ENCODE measurements at regions not wholly inside any gene's neighbourhood (a gene's known extent, or its start where the extent isn't known, plus 50 kb on each side); places are given as distances from the start of the nearest gene placed in this dataset.

- no peak for TF ChIP-seq ZFX (IDR thresholded peaks at IDR 0.05)
- TF ChIP-seq CTCF (conservative IDR thresholded peaks at IDR 0.05): no peak
- H3K27ac ChIP-seq: no peak overlapping the region
Observed at GRCh38 chr2:19547321-19547720, 188.9 kb upstream of the OSR1 start.

DNA sequence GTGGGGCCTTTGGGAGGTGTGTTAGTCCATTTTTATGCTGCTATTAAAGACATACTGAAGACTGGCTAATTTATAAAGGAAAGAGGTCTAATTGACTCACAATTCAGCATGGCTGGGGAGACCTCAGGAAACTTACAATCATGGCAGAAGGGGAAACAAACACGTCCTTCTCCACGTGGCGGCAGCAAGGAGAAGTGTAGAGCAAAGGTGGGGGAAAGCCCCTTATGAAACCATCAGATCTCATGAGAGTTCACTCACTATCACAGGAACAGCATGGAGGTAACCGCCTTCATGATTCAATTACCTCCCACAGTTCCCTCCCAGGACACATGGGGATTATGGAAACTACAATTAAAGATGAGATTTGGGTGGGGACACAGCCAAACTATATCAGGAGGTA, 187.1 kb upstream of the OSR1 start:
- H3K27ac ChIP-seq: no peak overlapping the region
- TF ChIP-seq ZFX (IDR thresholded peaks at IDR 0.05) (no peak), CTCF (conservative IDR thresholded peaks at IDR 0.05) (no peak)

DNA sequence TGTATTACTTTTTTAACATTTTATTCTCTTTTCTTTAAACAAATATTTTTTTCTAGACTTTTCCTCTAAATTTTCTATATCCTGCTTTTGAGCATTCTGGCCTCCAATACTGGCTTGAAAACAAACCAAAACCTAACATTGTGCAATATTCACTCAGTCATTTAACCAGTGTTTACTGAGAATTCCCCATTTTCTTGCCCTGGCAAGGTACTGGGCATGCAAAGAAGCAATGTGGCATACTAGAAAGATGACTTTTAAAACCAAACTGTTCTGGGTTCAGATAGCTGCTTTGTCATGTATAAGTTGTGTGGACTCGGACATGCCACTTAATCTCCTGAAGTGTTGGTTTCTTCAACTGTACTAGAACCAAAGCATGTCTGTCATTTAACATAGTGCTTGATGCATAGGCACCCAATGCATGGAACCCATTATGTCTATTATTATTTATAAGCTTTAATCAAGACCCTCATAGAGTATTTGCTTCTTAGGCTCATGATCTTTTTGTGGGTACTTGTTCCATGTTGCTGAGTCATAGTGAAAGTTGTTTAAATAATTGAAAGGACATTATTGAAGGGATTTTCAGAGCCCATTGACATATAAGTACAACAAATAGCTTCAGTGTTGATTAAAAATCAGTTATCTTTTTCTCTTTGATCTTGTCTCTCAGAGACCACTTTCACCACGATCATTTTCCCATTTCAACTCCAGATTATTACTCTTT, 185.4 kb upstream of the OSR1 start:
- no peak overlapping the region for H3K27ac ChIP-seq
- TF ChIP-seq CTCF (conservative IDR thresholded peaks at IDR 0.05) (no peak), ZFX (IDR thresholded peaks at IDR 0.05) (no peak)

GRCh38 chr2:19542796-19543662, 184.6 kb upstream of the OSR1 start:
- H3K27ac ChIP-seq: no peak overlapping the region
- TF ChIP-seq CTCF (conservative IDR thresholded peaks at IDR 0.05) (no peak), ZFX (IDR thresholded peaks at IDR 0.05) (no peak)

DNA sequence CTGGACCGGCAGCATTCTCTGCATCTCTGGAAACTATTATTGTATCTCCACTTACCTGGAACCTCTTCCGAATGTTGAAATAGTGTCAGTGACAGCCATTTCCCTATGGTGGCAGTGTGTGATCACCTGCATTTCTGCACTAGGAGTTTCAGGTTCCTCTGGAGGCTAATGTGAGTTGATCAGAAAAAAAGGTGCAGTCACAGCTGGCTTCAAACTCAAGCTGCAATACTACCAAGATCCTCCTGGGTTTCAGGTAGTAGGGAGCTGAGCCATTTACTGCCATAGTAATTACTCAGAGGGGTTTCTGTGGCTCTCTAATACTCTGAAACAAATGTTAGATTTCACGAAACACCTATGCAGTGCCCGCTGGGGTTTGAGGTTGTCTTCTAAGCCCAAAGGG, 183.5 kb upstream of the OSR1 start:
- TF ChIP-seq ZFX (IDR thresholded peaks at IDR 0.05) (no peak), CTCF (conservative IDR thresholded peaks at IDR 0.05) (no peak)
- H3K27ac ChIP-seq: no peak overlapping the region

DNA sequence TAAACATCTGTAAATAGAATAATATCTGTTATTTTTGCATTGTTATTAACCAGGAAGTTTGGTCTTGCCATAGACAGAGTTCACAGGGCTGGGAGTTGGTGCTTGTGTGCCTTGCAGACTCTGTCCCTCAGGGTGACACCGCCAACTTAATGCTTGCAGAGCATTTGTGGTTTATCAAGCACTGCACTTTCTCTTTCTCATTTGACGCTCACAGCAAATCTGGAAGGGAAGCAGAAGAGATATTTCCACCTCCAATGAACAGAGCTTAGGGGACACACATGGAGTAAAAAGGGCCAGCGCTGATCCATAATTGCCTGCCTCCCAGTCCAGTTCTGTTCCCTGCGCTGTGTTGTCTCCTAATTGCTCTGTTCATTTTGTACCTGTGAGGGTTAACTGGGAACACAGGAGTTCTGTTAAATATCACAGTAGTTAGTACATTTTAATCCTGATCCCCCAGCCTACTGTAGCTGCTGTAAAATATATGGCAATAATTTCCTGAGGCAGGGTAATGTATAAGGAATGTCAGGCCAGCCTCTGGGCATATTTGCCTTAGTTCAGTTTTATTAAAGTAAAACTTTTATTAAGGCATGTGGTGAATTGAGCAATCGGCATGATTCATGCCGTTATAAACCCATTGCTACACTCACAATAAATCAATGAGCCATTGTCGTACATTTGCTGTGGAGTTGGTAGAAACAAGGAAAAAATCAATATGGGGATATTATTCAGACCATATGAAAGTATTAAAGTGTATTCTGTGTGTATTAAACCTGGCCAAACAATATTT, 182.5 kb upstream of the OSR1 start:
- H3K27ac ChIP-seq: no peak overlapping the region
- no peak for TF ChIP-seq ZFX (IDR thresholded peaks at IDR 0.05)
- TF ChIP-seq CTCF (conservative IDR thresholded peaks at IDR 0.05): no peak

Data from C4-2B (cell line).